ENCODE measurements at regions not wholly inside any gene's neighbourhood (a gene's known extent, or its start where the extent isn't known, plus 50 kb on each side); places are given as distances from the start of the nearest gene placed in this dataset.

DNA sequence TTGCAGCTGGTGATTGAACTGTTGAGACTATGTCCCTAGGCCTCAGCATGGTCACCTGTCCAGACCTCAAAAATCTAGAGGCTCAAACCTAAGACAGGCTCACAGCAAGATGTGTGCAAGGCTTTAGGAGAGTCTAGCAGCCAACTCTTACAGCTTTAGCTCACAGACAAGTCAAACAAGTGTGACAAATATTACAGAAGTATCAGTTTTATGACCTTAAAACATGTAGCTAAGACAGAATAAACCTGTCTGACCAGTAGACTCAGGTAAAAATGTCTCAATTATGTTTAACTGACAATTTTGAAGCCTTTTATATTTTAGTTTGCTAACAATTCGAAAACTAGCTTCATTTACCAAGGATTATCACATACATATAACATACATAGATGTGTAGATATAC lies 80.0 kb upstream of the HTATIP2 start:
- no peak overlapping the region for H3K4me3 ChIP-seq (ENCODE audit: low read length, poor library complexity, severe bottlenecking)
- no peak overlapping the region for H3K9ac ChIP-seq (ENCODE audit: low read depth, low read length, poor library complexity, severe bottlenecking)
- H3K4me1 ChIP-seq (ENCODE audit: insufficient read depth, low read length, poor library complexity, severe bottlenecking) = no peaks in the 10 kb centered on the region
- no peak overlapping the region for H2AFZ ChIP-seq (ENCODE audit: low read length)
- H3K36me3 ChIP-seq (ENCODE audit: insufficient read depth, low read length) = no peaks in the 10 kb centered on the region
- H3K79me2 ChIP-seq (ENCODE audit: insufficient read depth, low read length) = no peaks in the 10 kb centered on the region
- TF ChIP-seq EZH2phosphoT487 (IDR thresholded peaks at IDR 0.05; ENCODE audit: borderline replicate concordance) (no peak), CTCF (conservative IDR thresholded peaks at IDR 0.05; ENCODE audit: low read length) (no peak)
- no peaks in the 10 kb centered on the region for H3K9me3 ChIP-seq (ENCODE audit: insufficient read depth, low read depth, low read length)
- no peaks in the 10 kb centered on the region for H4K20me1 ChIP-seq (ENCODE audit: insufficient read depth, low read length, poor library complexity, severe bottlenecking)
- H3F3A ChIP-seq (ENCODE audit: low read depth) = no peaks in the 10 kb centered on the region
- no peaks in the 10 kb centered on the region for H3K27me3 ChIP-seq (ENCODE audit: insufficient read depth, low read length, poor library complexity, severe bottlenecking)
- no peaks in the 10 kb centered on the region for H3K9me2 ChIP-seq (replicated peaks; ENCODE audit: low read depth, low read length)
- H3K4me2 ChIP-seq (ENCODE audit: low read depth, low read length, poor library complexity, severe bottlenecking) = no peak overlapping the region

DNA sequence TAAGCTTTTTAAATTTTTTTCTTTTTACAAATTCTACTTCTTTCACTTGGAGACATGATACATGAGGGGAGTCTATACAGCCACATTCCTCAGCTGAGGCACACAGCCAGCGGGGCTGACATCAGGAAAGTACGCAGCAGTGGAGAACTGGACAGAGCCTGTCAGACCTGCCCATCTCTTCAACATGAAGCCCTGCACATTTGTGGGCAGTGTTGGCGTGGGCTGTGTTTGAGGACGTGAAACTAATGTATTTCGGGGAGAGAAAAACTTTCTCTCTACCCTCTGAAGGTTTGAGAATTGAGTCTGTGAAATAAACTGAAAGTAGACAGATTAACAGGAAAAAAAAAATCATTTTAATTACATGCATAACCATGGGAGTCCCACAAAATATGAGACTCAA lies 84.8 kb upstream of the HTATIP2 start:
- H3K79me2 ChIP-seq (ENCODE audit: insufficient read depth, low read length) = no peaks in the 10 kb centered on the region
- H3K9me2 ChIP-seq (replicated peaks; ENCODE audit: low read depth, low read length) = no peaks in the 10 kb centered on the region
- no peak overlapping the region for H2AFZ ChIP-seq (ENCODE audit: low read length)
- H3K36me3 ChIP-seq (ENCODE audit: insufficient read depth, low read length) = no peaks in the 10 kb centered on the region
- no peaks in the 10 kb centered on the region for H3K27me3 ChIP-seq (ENCODE audit: insufficient read depth, low read length, poor library complexity, severe bottlenecking)
- H3K4me3 ChIP-seq (ENCODE audit: low read length, poor library complexity, severe bottlenecking) = no peak overlapping the region
- H3F3A ChIP-seq (ENCODE audit: low read depth) = no peaks in the 10 kb centered on the region
- TF ChIP-seq EZH2phosphoT487 (IDR thresholded peaks at IDR 0.05; ENCODE audit: borderline replicate concordance) (no peak), CTCF (conservative IDR thresholded peaks at IDR 0.05; ENCODE audit: low read length) (no peak)
- H3K9me3 ChIP-seq (ENCODE audit: insufficient read depth, low read depth, low read length) = no peaks in the 10 kb centered on the region
- H4K20me1 ChIP-seq (ENCODE audit: insufficient read depth, low read length, poor library complexity, severe bottlenecking) = no peaks in the 10 kb centered on the region
- no peak overlapping the region for H3K4me2 ChIP-seq (ENCODE audit: low read depth, low read length, poor library complexity, severe bottlenecking)
- no peaks in the 10 kb centered on the region for H3K4me1 ChIP-seq (ENCODE audit: insufficient read depth, low read length, poor library complexity, severe bottlenecking)
- H3K9ac ChIP-seq (ENCODE audit: low read depth, low read length, poor library complexity, severe bottlenecking) = no peak overlapping the region

DNA sequence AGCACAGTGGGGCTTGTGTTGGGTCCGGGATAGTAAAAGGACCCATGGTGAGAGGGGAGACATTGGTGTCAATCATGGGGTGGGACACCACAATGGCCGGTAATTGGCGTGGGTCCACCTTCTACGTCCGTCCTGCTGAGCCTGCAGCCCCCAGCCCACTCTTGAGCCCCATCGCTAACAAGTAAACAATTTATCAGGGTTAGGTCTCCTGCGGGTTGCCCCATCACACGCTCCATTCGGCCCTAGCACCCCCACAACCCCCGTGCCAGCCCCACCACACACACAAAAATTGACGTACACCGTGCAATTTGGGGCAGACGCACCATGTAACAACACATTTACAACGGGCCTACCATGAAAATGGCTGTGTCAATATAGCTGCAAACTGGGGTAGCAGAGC lies 86.5 kb upstream of the HTATIP2 start:
- Histone ChIP-seq H3K9me2 (replicated peaks; ENCODE audit: low read depth, low read length) (no peaks in the 10 kb centered on the region), H3F3A (ENCODE audit: low read depth) (no peaks in the 10 kb centered on the region), H3K27me3 (ENCODE audit: insufficient read depth, low read length, poor library complexity, severe bottlenecking) (no peaks in the 10 kb centered on the region), H4K20me1 (ENCODE audit: insufficient read depth, low read length, poor library complexity, severe bottlenecking) (no peaks in the 10 kb centered on the region), H3K4me3 (ENCODE audit: low read length, poor library complexity, severe bottlenecking) (no peak overlapping the region), H3K9me3 (ENCODE audit: insufficient read depth, low read depth, low read length) (no peaks in the 10 kb centered on the region), H3K36me3 (ENCODE audit: insufficient read depth, low read length) (no peaks in the 10 kb centered on the region), H3K4me2 (ENCODE audit: low read depth, low read length, poor library complexity, severe bottlenecking) (no peak overlapping the region), H3K79me2 (ENCODE audit: insufficient read depth, low read length) (no peaks in the 10 kb centered on the region), H3K4me1 (ENCODE audit: insufficient read depth, low read length, poor library complexity, severe bottlenecking) (no peaks in the 10 kb centered on the region), H3K9ac (ENCODE audit: low read depth, low read length, poor library complexity, severe bottlenecking) (no peak overlapping the region), H2AFZ (ENCODE audit: low read length) (no peak overlapping the region)
- TF ChIP-seq EZH2phosphoT487 (IDR thresholded peaks at IDR 0.05; ENCODE audit: borderline replicate concordance) (no peak), CTCF (conservative IDR thresholded peaks at IDR 0.05; ENCODE audit: low read length) (no peak)
